HCT116 (cell line): ENCODE measurements at regions not wholly inside any gene's neighbourhood (a gene's known extent, or its start where the extent isn't known, plus 50 kb on each side); places are given as distances from the start of the nearest gene placed in this dataset.

ENCODE experiments used
- ATAC-seq: fragments of 200-7000 bp; cut with Tn5 transposase; 2 replicates; pipeline ENCODE4 v1.9.1; 2020; ENCODE audit warnings: mild to moderate bottlenecking, moderate library complexity
- BruUV-seq: library from RNA; stranded (reverse); fragments of 400-500 nt; replicated peaks from 2 replicates; lab custom pipeline; 2021; lab: Mats Ljungman, UMichigan
- CTCF ChIA-PET: fragments of 300-600 bp; sonication (Branson Sonifier 250); formaldehyde crosslinking; loops from one replicate; lab custom pipeline; 2021; ENCODE audit warnings: antibody characterized with exemption; lab: Charles Lee
- POLR2A ChIA-PET: fragments of 300-600, 350-600 bp; sonication (Branson Sonifier 250); formaldehyde crosslinking; loops from one replicate; lab custom pipeline; 2021; ENCODE audit warnings: antibody characterized with exemption; lab: Charles Lee
- RAD21 ChIA-PET, 2 experiments: fragments of 300-600 bp; sonication (Branson Sonifier 250); formaldehyde crosslinking; loops; one replicate each; lab custom pipeline; 2023; ENCODE audit warnings: low total read pairs in 2 of 2; ENCODE audit not compliant: uncharacterized antibody in 2 of 2, unreplicated experiment in 2 of 2, low non-redundant PET in 1 of 2; lab: Charles Lee
- DNase-seq: peaks from one replicate; pipeline ENCODE4 v3.0.0-alpha.2; 2010; ENCODE audit warnings: low read depth, low spot score
- H2AFZ ChIP-seq: fragments of 200-600 bp; shearing (Covaris generic), sonication (generic); 2 replicates; pipeline ENCODE4 v1.6.1; 2017; ENCODE audit warnings: low read depth, mixed run types, mixed read lengths, antibody characterized with exemption, low read length; ENCODE audit not compliant: poor library complexity, severe bottlenecking
- H3K27ac ChIP-seq: 2 replicates; pipeline ENCODE4 v1.5.1; 2012; ENCODE audit warnings: low read depth, low read length
- H3K27me3 ChIP-seq: fragments of 200-600 bp; sonication (generic); 2 replicates; pipeline ENCODE4 v1.6.1; 2016; ENCODE audit warnings: mixed run types, low read length, mixed read lengths; ENCODE audit not compliant: insufficient read depth
- H3K36me3 ChIP-seq, 2 experiments: fragments of 200-500 bp in 1 of 2; fragments of 200-600 bp in 1 of 2; sonication (Bioruptor generic) in 1 of 2; sonication (generic) in 1 of 2; 2 replicates each; pipeline versions ENCODE4 v1.5.1 to v1.6.1; 2014 to 2016; ENCODE audit warnings: low read length in 2 of 2, inconsistent platforms in 1 of 2, mixed read lengths in 1 of 2, mixed run types in 1 of 2; ENCODE audit not compliant: insufficient read depth in 2 of 2, control insufficient read depth in 1 of 2
- H3K4me1 ChIP-seq, 2 experiments: fragments of 200-600 bp in 1 of 2; sonication (generic) in 1 of 2; 2 replicates each; pipeline versions ENCODE4 v1.5.1 to v1.6.1; 2012 to 2017; ENCODE audit warnings: low read length in 2 of 2, inconsistent platforms in 1 of 2, mild to moderate bottlenecking in 1 of 2, mixed read lengths in 1 of 2, mixed run types in 1 of 2, moderate library complexity in 1 of 2; ENCODE audit not compliant: insufficient read depth in 2 of 2, control insufficient read depth in 1 of 2
- H3K4me2 ChIP-seq: fragments of 200-600 bp; sonication (generic); 2 replicates; pipeline ENCODE4 v1.6.1; 2017; ENCODE audit warnings: mixed run types, low read length, mixed read lengths
- H3K4me3 ChIP-seq, 2 experiments: fragments of 200-600 bp in 1 of 2; sonication (generic) in 1 of 2; replicated peaks in 1 of 2; 2 replicates each; pipeline ENCODE4 v1.5.1; 2011 to 2016; ENCODE audit warnings: low read length in 2 of 2, control low read depth in 1 of 2, low read depth in 1 of 2, mild to moderate bottlenecking in 1 of 2, mixed read lengths in 1 of 2, mixed run types in 1 of 2
- H3K79me2 ChIP-seq: fragments of 200-600 bp; sonication (generic); 2 replicates; pipeline ENCODE4 v1.6.1; 2017; ENCODE audit warnings: mild to moderate bottlenecking, mixed run types, low read length, moderate library complexity, mixed read lengths; ENCODE audit not compliant: insufficient read depth
- H3K9ac ChIP-seq: fragments of 200-600 bp; sonication (generic); 2 replicates; pipeline ENCODE4 v1.6.1; 2016; ENCODE audit warnings: low read length, mixed read lengths
- H3K9me2 ChIP-seq: fragments of 200-600 bp; sonication (generic), shearing (Covaris generic); 2 replicates; pipeline ENCODE4 v1.6.1; 2017; ENCODE audit warnings: mixed run types, mild to moderate bottlenecking, moderate library complexity; ENCODE audit not compliant: insufficient read depth
- H3K9me3 ChIP-seq, 2 experiments: fragments of 200-500 bp in 1 of 2; fragments of 200-600 bp in 1 of 2; sonication (Bioruptor generic) in 1 of 2; sonication (generic) in 1 of 2; 2 replicates each; pipeline ENCODE4 v1.6.1; 2014 to 2017; ENCODE audit warnings: low read length in 2 of 2, mixed read lengths in 2 of 2, inconsistent platforms in 1 of 2, low read depth in 1 of 2, mild to moderate bottlenecking in 1 of 2, mixed run types in 1 of 2, moderate library complexity in 1 of 2; ENCODE audit not compliant: control insufficient read depth in 1 of 2, insufficient read depth in 1 of 2
- H4K20me1 ChIP-seq: fragments of 200-600 bp; sonication (generic), shearing (Covaris generic); 2 replicates; pipeline ENCODE4 v1.6.1; 2017; ENCODE audit warnings: mixed run types, mild to moderate bottlenecking, moderate library complexity; ENCODE audit not compliant: insufficient read depth
- ATF3 ChIP-seq: IDR thresholded peaks from 2 replicates; pipeline ENCODE4 v1.6.1; 2012
- CBX3 ChIP-seq: IDR thresholded peaks from 2 replicates; pipeline ENCODE4 v1.6.1; 2012; ENCODE audit warnings: low read depth
- EGR1 ChIP-seq: IDR thresholded peaks from 2 replicates; pipeline ENCODE4 v1.6.1; 2012; ENCODE audit warnings: low read depth
- ELF1 ChIP-seq: IDR thresholded peaks from 2 replicates; pipeline ENCODE4 v1.6.1; 2012; ENCODE audit warnings: low read depth, borderline replicate concordance
- EZH2 ChIP-seq: fragments of 200-600 bp; sonication (generic); IDR thresholded peaks from 2 replicates; pipeline ENCODE4 v1.6.1; 2017; ENCODE audit warnings: antibody characterized with exemption, mixed run types
- FOSL1 ChIP-seq: IDR thresholded peaks from 2 replicates; pipeline ENCODE4 v1.6.1; 2012; ENCODE audit warnings: low read depth
- JUND ChIP-seq: IDR thresholded peaks from 2 replicates; pipeline ENCODE4 v1.6.1; 2012
- RAD21 ChIP-seq: IDR thresholded peaks from 2 replicates; pipeline ENCODE4 v1.6.1; 2012; ENCODE audit warnings: low read depth, mild to moderate bottlenecking
- SIN3A ChIP-seq: IDR thresholded peaks from 2 replicates; pipeline ENCODE4 v1.6.1; 2012; ENCODE audit warnings: low read depth
- SP1 ChIP-seq: IDR thresholded peaks from 2 replicates; pipeline ENCODE4 v1.6.1; 2012; ENCODE audit warnings: low read depth
- SRF ChIP-seq: IDR thresholded peaks from 2 replicates; pipeline ENCODE4 v1.6.1; 2012; ENCODE audit warnings: low read depth
- YY1 ChIP-seq: IDR thresholded peaks from 2 replicates; pipeline ENCODE4 v1.6.1; 2011; ENCODE audit warnings: low read length, low read depth, moderate library complexity, mild to moderate bottlenecking; ENCODE audit not compliant: insufficient replicate concordance; ENCODE audit errors: extremely low read depth
- ZFX ChIP-seq: fragments of 450-650 bp; IDR thresholded peaks from 2 replicates; pipeline ENCODE4 v1.6.1; 2017
- ZNF274 ChIP-seq: fragments of 200-500 bp; sonication (Bioruptor generic); IDR thresholded peaks from 2 replicates; pipeline ENCODE4 v1.6.1; 2014; ENCODE audit warnings: mild to moderate bottlenecking, low read depth, low read length, inconsistent platforms
- intact Hi-C: fragments of 100-400 bp; cut with micrococcal nuclease; formaldehyde crosslinking; loops from 2 replicates; pipeline ENCODE4 v1.10.0; 2022

GRCh38 chr2:156666130-156666785 is 230.1 kb downstream of the GPD2 start:
- ATAC-seq = no peak; the same call in 1 of the 2 replicates
- Histone ChIP-seq H3K79me2 (no peaks in the 10 kb centered on the region), H3K27me3 (no peaks in the 10 kb centered on the region), H3K36me3 (no peaks in the 10 kb centered on the region), H3K4me3 (no peak overlapping the region), H3K9ac (no peak overlapping the region), H3K27ac (no peak overlapping the region), H3K9me2 (no peaks in the 10 kb centered on the region), H2AFZ (no peak overlapping the region), H3K4me2 (no peak overlapping the region), H3K9me3 (no peaks in the 10 kb centered on the region), H3K4me1 (no peaks in the 10 kb centered on the region), H4K20me1 (no peaks in the 10 kb centered on the region)
- DNase-seq = no peak
- CTCF ChIA-PET = no interaction called here
- POLR2A ChIA-PET = no interaction called here
- intact Hi-C loops = no loop called here
- TF ChIP-seq JUND (no peak), FOSL1 (0 out of 2 replicates have a peak, but pooled peaks have one; percentile 20)
- RAD21 ChIA-PET = no interaction called here
- no TSS peak for BruUV-seq

GRCh38 chr2:156670104-156670503 is 233.9 kb downstream of the GPD2 start:
- Histone ChIP-seq H3K9ac (no peak overlapping the region), H3K4me2 (no peak overlapping the region), H3K4me1 (peaks cover 0 to 2% of the 10 kb centered on the region in 2 experiments; a peak in 1 of 4 replicates), H3K9me3 (no peaks in the 10 kb centered on the region), H3K27ac (no peak overlapping the region), H2AFZ (no peak overlapping the region), H3K36me3 (no peaks in the 10 kb centered on the region), H4K20me1 (no peaks in the 10 kb centered on the region), H3K79me2 (no peaks in the 10 kb centered on the region), H3K9me2 (no peaks in the 10 kb centered on the region), H3K27me3 (no peaks in the 10 kb centered on the region), H3K4me3 (no peak overlapping the region)
- intact Hi-C loops = no loop called here
- ATAC-seq (no peak), DNase-seq (no peak)
- ChIA-PET RAD21 (no interaction called here), CTCF (no interaction called here), POLR2A (no interaction called here)
- TF ChIP-seq CBX3 (no peak), ZFX (no peak), ELF1 (no peak), RAD21 (no peak), JUND (no peak), EGR1 (no peak), ATF3 (no peak), EZH2 (no peak), SP1 (no peak), ZNF274 (no peak), YY1 (no peak), SIN3A (no peak), SRF (no peak)
- no TSS peak for BruUV-seq
